HG03575 (cell line): ENCODE measurements at regions not wholly inside any gene's neighbourhood (a gene's known extent, or its start where the extent isn't known, plus 50 kb on each side); places are given as distances from the start of the nearest gene placed in this dataset.

Source experiments
- ATAC-seq: cut with Tn5 transposase; IDR thresholded peaks from one replicate; pipeline ENCODE4 v1.9.1; 2021; ENCODE audit not compliant: unreplicated experiment, insufficient number of reproducible peaks, low FRiP score; ENCODE audit errors: extremely low read depth

DNA sequence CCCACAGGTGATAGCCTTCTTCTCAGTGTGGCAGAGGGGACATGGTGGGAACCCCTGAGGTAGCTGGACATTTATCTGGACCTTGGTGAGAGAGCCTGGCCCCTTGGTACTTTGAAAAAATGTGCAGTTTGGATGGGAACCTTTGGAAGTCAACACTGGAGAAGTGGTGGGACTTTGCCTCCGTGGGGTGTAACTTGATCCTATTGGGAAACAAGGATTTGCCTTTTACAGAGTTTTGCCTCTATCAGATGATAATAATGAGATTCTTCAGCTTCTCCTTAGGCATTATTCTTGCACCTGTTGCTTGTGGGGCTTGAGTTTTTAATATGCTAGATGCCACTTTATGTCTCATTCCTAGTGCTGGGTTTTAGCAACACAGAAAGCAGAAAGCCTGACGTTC is 99.0 kb downstream of the ERCC5 start:
- no peak for ATAC-seq

GRCh38 chr13:102940770-102941169 is 94.9 kb downstream of the ERCC5 start:
- no peak for ATAC-seq

- ATAC-seq, result no peak
Measured at GRCh38 chr13:102940143-102940542, 94.3 kb downstream of the ERCC5 start.

DNA sequence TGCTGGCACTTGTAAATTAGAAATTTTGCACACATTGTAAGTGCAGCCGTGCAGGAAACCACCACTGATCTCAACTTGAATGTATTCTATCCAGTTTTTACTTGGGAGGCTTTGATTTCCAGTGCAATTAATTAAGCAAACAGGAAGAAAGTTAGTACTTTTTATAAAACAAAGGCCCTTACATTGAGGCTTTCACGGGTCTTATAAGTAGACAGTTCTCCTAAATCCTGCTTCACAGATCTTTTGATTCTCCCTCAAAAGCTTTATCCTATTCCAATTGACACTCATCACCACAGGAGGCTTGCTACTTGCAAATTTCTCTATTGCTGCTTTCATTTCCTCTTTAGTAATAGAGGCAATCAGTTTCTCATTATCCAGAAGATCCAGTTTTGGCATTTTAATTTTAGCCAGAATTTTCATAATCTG is 90.1 kb downstream of the ERCC5 start:
- no peak for ATAC-seq

DNA sequence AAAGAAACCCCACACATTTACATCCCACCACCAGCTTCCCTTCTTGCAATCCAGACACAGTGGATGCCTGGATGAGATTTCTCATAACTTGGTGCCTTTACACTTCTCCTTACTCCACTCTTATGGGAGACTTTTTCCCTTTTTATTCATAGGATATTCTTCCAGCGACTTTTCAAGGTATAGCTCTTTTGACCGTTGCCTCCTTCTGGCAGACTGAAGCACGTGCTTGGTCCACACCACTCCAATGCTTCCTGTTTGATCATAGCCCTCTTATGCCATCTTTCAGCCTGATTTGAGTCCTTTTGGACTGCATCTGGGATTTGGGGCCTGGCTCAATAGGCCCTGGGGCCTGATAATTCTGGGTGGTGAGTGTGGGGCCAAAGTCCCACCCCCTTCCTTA is 87.7 kb downstream of the ERCC5 start:
- ATAC-seq, result no peak

DNA sequence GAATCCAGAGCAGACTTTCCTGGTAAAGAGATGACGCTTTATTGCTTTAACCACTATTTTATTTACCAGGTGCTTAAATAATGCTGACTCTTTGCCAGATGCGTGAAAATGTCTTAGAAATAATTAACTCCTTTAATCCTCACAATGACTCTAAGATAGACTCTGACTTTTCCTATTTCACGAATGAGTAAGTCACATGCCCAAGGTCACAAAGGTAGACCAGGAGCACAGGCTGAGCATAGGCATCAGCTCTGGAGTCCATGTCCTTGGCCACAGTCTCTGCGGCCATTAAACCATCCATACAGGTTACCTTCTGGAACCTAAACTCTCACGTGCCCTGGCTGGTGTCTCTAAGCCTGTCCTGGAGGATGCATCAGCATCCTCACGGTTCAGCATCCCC is 87.3 kb downstream of the ERCC5 start:
- ATAC-seq, result no peak

- no peak for ATAC-seq
Measured at GRCh38 chr13:102932331-102932730, 86.5 kb downstream of the ERCC5 start.

DNA sequence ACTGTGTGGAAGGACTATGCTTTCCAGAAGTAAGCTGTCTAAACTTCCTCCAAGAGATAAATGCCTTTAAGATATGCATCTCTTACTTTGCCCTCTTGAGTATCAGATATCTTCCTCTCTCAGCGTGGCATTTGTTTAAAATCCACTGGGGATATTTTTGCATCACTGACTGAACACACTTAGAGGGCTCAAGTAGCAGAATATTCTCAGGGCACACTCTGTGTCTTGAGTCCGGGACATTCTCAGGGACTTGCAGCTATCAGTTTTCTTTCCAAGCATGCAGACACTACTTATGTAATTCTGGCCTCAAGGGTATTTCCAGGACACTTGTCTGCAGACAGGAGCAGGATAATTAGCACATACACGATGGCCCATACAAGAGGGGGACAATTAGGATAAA is 84.7 kb downstream of the ERCC5 start:
- no peak for ATAC-seq

GRCh38 chr13:102928941-102929675 is 83.3 kb downstream of the ERCC5 start:
- no peak for ATAC-seq
